HCT116 (cell line): ENCODE measurements at regions not wholly inside any gene's neighbourhood (a gene's known extent, or its start where the extent isn't known, plus 50 kb on each side); places are given as distances from the start of the nearest gene placed in this dataset.

ENCODE experiments used
- POLR2A ChIP-seq: IDR thresholded peaks from 2 replicates; pipeline ENCODE4 v1.7.0; 2011; ENCODE audit warnings: borderline replicate concordance; ENCODE audit not compliant: insufficient read depth, insufficient read length; ENCODE audit errors: extremely low read depth
- REST ChIP-seq: IDR thresholded peaks from 2 replicates; pipeline ENCODE4 v1.6.1; 2012; ENCODE audit warnings: low read depth

GRCh38 chr12:89210277-89210676 is 142.0 kb downstream of the DUSP6 start:
- no peak for TF ChIP-seq REST
- TF ChIP-seq POLR2A, result no peak
